ENCODE measurements at regions not wholly inside any gene's neighbourhood (a gene's known extent, or its start where the extent isn't known, plus 50 kb on each side); places are given as distances from the start of the nearest gene placed in this dataset.

DNA sequence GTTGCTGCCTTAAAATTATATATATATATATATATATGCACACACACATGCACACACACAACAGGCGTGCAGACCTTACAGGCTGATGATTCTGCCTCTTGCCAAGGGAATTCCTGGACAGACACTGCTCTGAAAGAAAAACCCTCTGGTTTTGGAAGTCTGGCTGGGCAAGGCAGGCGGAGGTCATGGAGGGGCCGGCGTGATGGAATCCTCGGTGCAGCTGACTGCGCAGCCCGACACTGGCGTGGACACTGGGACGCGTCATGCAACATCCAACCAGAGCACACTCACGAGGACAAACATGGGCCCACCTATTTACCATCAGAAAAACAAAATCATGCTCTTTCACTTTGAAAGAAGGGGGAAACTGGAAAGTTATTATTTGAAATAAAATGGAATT is 235.3 kb downstream of the ZNF516 start:
- Mint-ChIP-seq H3K9me3 (ENCODE audit: unreplicated experiment) (no peaks in the 10 kb centered on the region), H3K4me1 (ENCODE audit: insufficient read depth, unreplicated experiment) (no peaks in the 10 kb centered on the region), H3K36me3 (ENCODE audit: insufficient read depth, unreplicated experiment) (no peaks in the 10 kb centered on the region), H3K4me3 (ENCODE audit: unreplicated experiment) (no peak overlapping the region), H3K27me3 (ENCODE audit: insufficient read depth, unreplicated experiment) (no peaks in the 10 kb centered on the region), H3K27ac (ENCODE audit: low read depth, unreplicated experiment) (no peak overlapping the region)
- no peak for DNase-seq (ENCODE audit: unreplicated experiment)
- ChIA-PET CTCF (interaction anchor here (0.7 to 3.0 kb wide), 2 partner anchors 696 to 780 kb away, joined by 3 to 9 read pairs; no protein-coding TSS in a partner anchor), POLR2A (no interaction called here)
- no TSS peak for BruUV-seq (replicated peaks)
- TF ChIP-seq, protein P1, sequence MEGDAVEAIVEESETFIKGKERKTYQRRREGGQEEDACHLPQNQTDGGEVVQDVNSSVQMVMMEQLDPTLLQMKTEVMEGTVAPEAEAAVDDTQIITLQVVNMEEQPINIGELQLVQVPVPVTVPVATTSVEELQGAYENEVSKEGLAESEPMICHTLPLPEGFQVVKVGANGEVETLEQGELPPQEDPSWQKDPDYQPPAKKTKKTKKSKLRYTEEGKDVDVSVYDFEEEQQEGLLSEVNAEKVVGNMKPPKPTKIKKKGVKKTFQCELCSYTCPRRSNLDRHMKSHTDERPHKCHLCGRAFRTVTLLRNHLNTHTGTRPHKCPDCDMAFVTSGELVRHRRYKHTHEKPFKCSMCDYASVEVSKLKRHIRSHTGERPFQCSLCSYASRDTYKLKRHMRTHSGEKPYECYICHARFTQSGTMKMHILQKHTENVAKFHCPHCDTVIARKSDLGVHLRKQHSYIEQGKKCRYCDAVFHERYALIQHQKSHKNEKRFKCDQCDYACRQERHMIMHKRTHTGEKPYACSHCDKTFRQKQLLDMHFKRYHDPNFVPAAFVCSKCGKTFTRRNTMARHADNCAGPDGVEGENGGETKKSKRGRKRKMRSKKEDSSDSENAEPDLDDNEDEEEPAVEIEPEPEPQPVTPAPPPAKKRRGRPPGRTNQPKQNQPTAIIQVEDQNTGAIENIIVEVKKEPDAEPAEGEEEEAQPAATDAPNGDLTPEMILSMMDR (IDR thresholded peaks at IDR 0.05; ENCODE audit: unreplicated experiment) = no peak
- intact Hi-C loops (cut with micrococcal nuclease) = loop anchor here (5.0 to 10.0 kb wide), 5 partner anchors 125 to 1607 kb away; no protein-coding TSS in a partner anchor

DNA sequence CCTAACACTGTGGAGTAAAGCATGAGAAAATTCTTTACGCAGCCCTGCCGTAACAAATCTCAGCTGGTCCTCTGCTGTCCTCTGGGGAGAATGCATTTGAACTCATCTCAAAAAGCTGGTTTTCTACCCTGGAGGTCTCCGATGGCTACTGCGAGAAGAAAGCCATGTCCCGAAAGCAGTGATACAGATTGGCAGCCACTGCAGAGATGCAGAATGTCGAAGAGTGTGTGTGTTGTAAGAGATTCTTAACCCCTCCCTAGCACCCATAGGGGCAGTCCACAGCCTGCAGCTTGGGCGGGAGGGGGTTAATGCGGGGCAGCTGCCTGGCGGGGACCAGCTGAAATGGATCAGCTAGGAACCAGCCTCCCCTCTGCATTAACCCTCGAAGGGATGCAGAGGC is 235.9 kb downstream of the ZNF516 start:
- TF ChIP-seq, protein P1 (IDR thresholded peaks at IDR 0.05; ENCODE audit: unreplicated experiment) = no peak
- Mint-ChIP-seq H3K4me1 (ENCODE audit: insufficient read depth, unreplicated experiment) (no peaks in the 10 kb centered on the region), H3K9me3 (ENCODE audit: unreplicated experiment) (no peaks in the 10 kb centered on the region), H3K27me3 (ENCODE audit: insufficient read depth, unreplicated experiment) (no peaks in the 10 kb centered on the region), H3K27ac (ENCODE audit: low read depth, unreplicated experiment) (no peak overlapping the region), H3K4me3 (ENCODE audit: unreplicated experiment) (no peak overlapping the region), H3K36me3 (ENCODE audit: insufficient read depth, unreplicated experiment) (no peaks in the 10 kb centered on the region)
- POLR2A ChIA-PET = no interaction called here
- intact Hi-C loops (cut with micrococcal nuclease) = loop anchor here (5.0 to 10.0 kb wide), 5 partner anchors 124 to 1607 kb away; no protein-coding TSS in a partner anchor
- no TSS peak for BruUV-seq (replicated peaks)
- CTCF ChIA-PET = interaction anchor here (0.6 to 3.0 kb wide), 6 partner anchors 12 to 1052 kb away, joined by 3 to 9 read pairs (median 4); no protein-coding TSS in a partner anchor
- DNase-seq (ENCODE audit: unreplicated experiment) = no peak

DNA sequence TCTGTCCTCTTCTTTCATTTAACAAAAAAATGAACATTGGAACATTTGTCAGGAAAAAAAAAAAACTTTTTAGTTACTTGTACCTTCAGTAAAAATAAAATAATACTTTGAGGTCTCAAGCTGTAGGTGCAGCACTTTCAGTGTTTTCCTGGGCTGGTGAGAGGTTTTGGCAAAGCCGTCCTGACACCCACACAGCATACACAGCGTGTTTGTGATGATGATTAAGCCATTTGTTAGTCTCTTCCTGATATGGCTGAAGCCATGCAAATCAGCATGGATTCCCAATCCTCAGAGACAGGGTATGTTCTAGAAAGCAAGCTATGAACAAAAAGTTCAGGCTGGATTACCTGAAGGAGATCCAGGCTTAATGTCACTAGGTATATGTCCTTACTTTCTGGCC is 236.8 kb downstream of the ZNF516 start:
- CTCF ChIA-PET = interaction anchor here (0.6 to 3.0 kb wide), 12 partner anchors 11 to 1101 kb away, joined by 3 to 14 read pairs (median 4); no protein-coding TSS in a partner anchor
- no peaks in the 10 kb centered on the region for H3K4me1 Mint-ChIP-seq (ENCODE audit: insufficient read depth, unreplicated experiment)

DNA sequence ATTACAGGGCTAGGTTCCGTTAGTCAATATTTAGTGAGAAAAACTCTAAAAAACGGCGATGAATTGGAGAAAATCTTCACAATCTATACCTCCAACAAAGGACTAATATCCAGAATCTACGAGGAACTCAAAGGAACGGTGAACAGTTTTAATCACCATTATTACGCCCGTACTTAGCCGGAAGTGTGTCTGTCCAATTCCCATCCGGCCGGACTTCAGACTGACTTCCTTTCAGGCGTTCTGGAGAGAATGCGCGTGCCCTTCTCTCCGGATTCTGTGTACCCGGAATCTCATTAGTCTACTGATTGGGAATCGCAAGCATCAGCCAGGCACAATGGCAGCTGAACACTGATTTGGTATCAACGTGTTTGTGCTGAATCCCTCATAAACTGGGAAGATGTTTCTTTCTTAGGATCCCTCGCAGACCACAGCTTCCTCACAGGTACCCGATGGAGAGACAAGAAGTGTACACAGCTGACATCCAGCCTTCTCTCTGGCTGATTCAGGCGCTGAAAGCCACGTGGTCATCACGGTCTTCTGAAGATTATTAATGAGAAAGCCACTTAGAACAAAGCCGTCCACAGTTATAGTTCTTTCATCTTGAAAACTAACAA is 239.9 kb downstream of the ZNF516 start:
- intact Hi-C loops (cut with micrococcal nuclease) = loop anchor here (5.0 to 10.0 kb wide), 5 partner anchors 120 to 1603 kb away; no protein-coding TSS in a partner anchor

More for the DNA sequence above, 236.8 kb downstream of the ZNF516 start:
- H3K4me3 Mint-ChIP-seq (ENCODE audit: unreplicated experiment) = no peak overlapping the region
- intact Hi-C loops (cut with micrococcal nuclease) = loop anchor here (5.0 to 10.0 kb wide), 5 partner anchors 123 to 1606 kb away; no protein-coding TSS in a partner anchor
- POLR2A ChIA-PET = no interaction called here
- no peaks in the 10 kb centered on the region for H3K27me3 Mint-ChIP-seq (ENCODE audit: insufficient read depth, unreplicated experiment)
- H3K9me3 Mint-ChIP-seq (ENCODE audit: unreplicated experiment) = no peaks in the 10 kb centered on the region
- H3K36me3 Mint-ChIP-seq (ENCODE audit: insufficient read depth, unreplicated experiment) = no peaks in the 10 kb centered on the region
- no TSS peak for BruUV-seq (replicated peaks)
- peak; percentile 31 for DNase-seq (ENCODE audit: unreplicated experiment)
- TF ChIP-seq, protein P1 (IDR thresholded peaks at IDR 0.05; ENCODE audit: unreplicated experiment) = no peak
- no peak overlapping the region for H3K27ac Mint-ChIP-seq (ENCODE audit: low read depth, unreplicated experiment)

More for the DNA sequence above, 239.9 kb downstream of the ZNF516 start:
- Mint-ChIP-seq H3K9me3 (ENCODE audit: unreplicated experiment) (no peaks in the 10 kb centered on the region), H3K36me3 (ENCODE audit: insufficient read depth, unreplicated experiment) (no peaks in the 10 kb centered on the region), H3K27me3 (ENCODE audit: insufficient read depth, unreplicated experiment) (no peaks in the 10 kb centered on the region), H3K4me3 (ENCODE audit: unreplicated experiment) (no peak overlapping the region), H3K4me1 (ENCODE audit: insufficient read depth, unreplicated experiment) (no peaks in the 10 kb centered on the region), H3K27ac (ENCODE audit: low read depth, unreplicated experiment) (no peak overlapping the region)
- no TSS peak for BruUV-seq (replicated peaks)
- DNase-seq (ENCODE audit: unreplicated experiment) = no peak
- CTCF ChIA-PET = interaction anchor here (0.5 to 1.2 kb wide), 5 partner anchors 22 to 1532 kb away, joined by 3 to 5 read pairs (median 3); no protein-coding TSS in a partner anchor
- POLR2A ChIA-PET = interaction anchor here (0.8 kb wide), 1 partner anchor 498 kb away, joined by 4 read pairs; no protein-coding TSS in a partner anchor
- TF ChIP-seq, protein P1 (IDR thresholded peaks at IDR 0.05; ENCODE audit: unreplicated experiment) = no peak

Data from MCF 10A (cell line).